SK-N-SH (cell line): ENCODE measurements at regions not wholly inside any gene's neighbourhood (a gene's known extent, or its start where the extent isn't known, plus 50 kb on each side); places are given as distances from the start of the nearest gene placed in this dataset.

Source experiments
- CHD2 ChIP-seq: fragments of 150-350 bp; IDR thresholded peaks from 2 replicates; pipeline ENCODE4 v1.6.1; 2018; ENCODE audit warnings: low read length; ENCODE audit not compliant: partially characterized antibody
- CTCF ChIP-seq: fragments of 200-600 bp; sonication (generic); IDR thresholded peaks from 2 replicates; pipeline ENCODE4 v1.6.1; 2017; ENCODE audit warnings: antibody characterized with exemption, mild to moderate bottlenecking, moderate library complexity
- JUND ChIP-seq: IDR thresholded peaks from 2 replicates; pipeline ENCODE4 v1.4.0; 2012
- MAX ChIP-seq: IDR thresholded peaks from 2 replicates; pipeline ENCODE4 v1.4.0; 2012; ENCODE audit warnings: low read depth
- NRF1 ChIP-seq: IDR thresholded peaks from 2 replicates; pipeline ENCODE4 v1.6.1; 2012; ENCODE audit warnings: low read depth, mild to moderate bottlenecking, low read length
- PBX3 ChIP-seq: IDR thresholded peaks from 2 replicates; pipeline ENCODE4; 2012
- RAD21 ChIP-seq: IDR thresholded peaks from 2 replicates; pipeline ENCODE4 v1.6.1; 2012; ENCODE audit warnings: mild to moderate bottlenecking, low read length
- RCOR1 ChIP-seq: fragments of 150-350 bp; IDR thresholded peaks from 2 replicates; pipeline ENCODE4 v1.6.1; 2017; ENCODE audit warnings: antibody characterized with exemption, low read length
- REST ChIP-seq: IDR thresholded peaks from 2 replicates; pipeline ENCODE4 v1.6.1; 2012; ENCODE audit warnings: mild to moderate bottlenecking, low read depth, low read length, moderate library complexity
- RFX5 ChIP-seq: IDR thresholded peaks from 2 replicates; pipeline ENCODE4 v1.6.1; 2012; ENCODE audit warnings: mild to moderate bottlenecking, improper control_type of control experiment, low read length
- ZBTB33 ChIP-seq: IDR thresholded peaks from 2 replicates; pipeline ENCODE4 v1.4.0; 2012; ENCODE audit warnings: low read depth, borderline replicate concordance

GRCh38 chr7:153400735-153401593 lies 641.4 kb downstream of the ACTR3B start:
- TF ChIP-seq CHD2 (no peak), CTCF (no peak), ZBTB33 (no peak), RCOR1 (no peak), NRF1 (no peak), MAX (no peak), REST (no peak), JUND (no peak), RAD21 (no peak), RFX5 (no peak), PBX3 (no peak)
